Gastrocnemius medialis (tissue), 4 donors: ENCODE measurements at regions not wholly inside any gene's neighbourhood (a gene's known extent, or its start where the extent isn't known, plus 50 kb on each side); places are given as distances from the start of the nearest gene placed in this dataset.
"Not testable (repeated sequence)": the region's sequence is repeated elsewhere in the genome, so short reads cannot be mapped to it uniquely, and the experiment has no call there.

Experiments
- ATAC-seq, 2 donors: fragments of 150-250 bp; one replicate each; pipeline ENCODE4 v1.9.1; 2016
- DNase-seq, 2 donors: peaks; one replicate each; pipeline ENCODE4 v3.0.0-alpha.2; 2019
- H3K27ac ChIP-seq, 4 donors: fragments of 200-600 bp; sonication (generic); 1 replicate in 1 of 4; 2 replicates in 3 of 4; pipeline ENCODE4 v1.5.1; 2016 to 2018; ENCODE audit warnings: mild to moderate bottlenecking in 2 of 4, moderate library complexity in 1 of 4
- H3K27me3 ChIP-seq, 3 donors: fragments of 200-600 bp; sonication (generic) in 2 of 3; 1 replicate in 1 of 3; 2 replicates in 2 of 3; pipeline versions ENCODE4 v1.5.1 to v1.6.0; 2016 to 2019; ENCODE audit warnings: mild to moderate bottlenecking in 1 of 3, moderate library complexity in 1 of 3
- H3K36me3 ChIP-seq, 2 donors: fragments of 200-600 bp; sonication (generic) in 1 of 2; one replicate each; pipeline ENCODE4 v1.5.1; 2017 to 2018
- H3K4me1 ChIP-seq, 2 donors: fragments of 200-600 bp; sonication (generic) in 1 of 2; one replicate each; pipeline ENCODE4 v1.5.1; 2016 to 2017; ENCODE audit warnings: mild to moderate bottlenecking in 2 of 2
- H3K4me3 ChIP-seq, 4 donors: fragments of 200-600 bp; sonication (generic) in 3 of 4; 1 replicate in 1 of 4; 2 replicates in 3 of 4; pipeline ENCODE4 v1.5.1; 2016 to 2019; ENCODE audit warnings: mild to moderate bottlenecking in 2 of 4
- H3K9me3 ChIP-seq, 3 donors: fragments of 200-600 bp; sonication (generic) in 2 of 3; 1 replicate in 1 of 3; 2 replicates in 2 of 3; pipeline ENCODE4 v1.5.1; 2016 to 2019
- CTCF ChIP-seq, 5 experiments: fragments of 450-650 bp in 3 of 5; fragments of 200-600 bp in 2 of 5; sonication (generic) in 2 of 5; IDR thresholded peaks in 4 of 5; conservative IDR thresholded peaks in 1 of 5; 1 replicate in 4 of 5; 2 replicates in 1 of 5; pipeline ENCODE4 v1.5.1; 2016 to 2019; ENCODE audit warnings: antibody characterized with exemption in 5 of 5, mild to moderate bottlenecking in 3 of 5, moderate library complexity in 3 of 5
- POLR2A ChIP-seq, 2 donors: fragments of 450-650 bp; IDR thresholded peaks; one replicate each; pipeline ENCODE4 v1.6.1; 2017; ENCODE audit warnings: antibody characterized with exemption in 2 of 2, mild to moderate bottlenecking in 2 of 2, moderate library complexity in 2 of 2
- in situ Hi-C, 4 donors: fragments of 200-750 bp; cut with MboI; loops; one replicate each; pipeline versions ENCODE4 v1.15.0 to v1.8.0; 2017; ENCODE audit warnings: low sequenced_read_pairs in 4 of 4
- intact Hi-C: fragments of 100-400 bp; cut with DNase I; formaldehyde crosslinking; loops from one replicate; pipeline ENCODE4 v1.15.1; 2023; ENCODE audit warnings: low total_unique reads

- Histone ChIP-seq H3K27ac (no peak overlapping the region), H3K9me3 (no peaks in the 10 kb centered on the region), H3K36me3 (no peaks in the 10 kb centered on the region), H3K4me1 (no peaks in the 10 kb centered on the region), H3K4me3 (no peak overlapping the region), H3K27me3 (no peaks in the 10 kb centered on the region)
- ATAC-seq (no peak), DNase-seq (no peak)
- intact Hi-C loops (no loop called here), in situ Hi-C loops (no loop called here)
- TF ChIP-seq POLR2A (IDR thresholded peaks at IDR 0.05) (no peak), CTCF (IDR thresholded peaks at IDR 0.05 in 4 of 5, conservative IDR thresholded peaks at IDR 0.05 in 1 of 5) (no peak)
Measured at GRCh38 chr13:34179927-34180326, 362.0 kb downstream of the RFC3 start.

GRCh38 chr13:34181256-34181655 lies 363.3 kb downstream of the RFC3 start:
- H3K4me1 ChIP-seq, H3K27ac ChIP-seq, ATAC-seq, H3K4me3 ChIP-seq, intact Hi-C loops, H3K36me3 ChIP-seq, H3K9me3 ChIP-seq, in situ Hi-C loops, H3K27me3 ChIP-seq, DNase-seq: not testable (repeated sequence)

GRCh38 chr13:34189946-34190345 lies 372.0 kb downstream of the RFC3 start:
- H3K36me3 ChIP-seq, result no peaks in the 10 kb centered on the region
- TF ChIP-seq POLR2A (IDR thresholded peaks at IDR 0.05) (no peak), CTCF (IDR thresholded peaks at IDR 0.05 in 4 of 5, conservative IDR thresholded peaks at IDR 0.05 in 1 of 5) (no peak)
- H3K4me3 ChIP-seq, result no peak overlapping the region
- no peak for ATAC-seq
- no peaks in the 10 kb centered on the region for H3K27me3 ChIP-seq
- no peak overlapping the region for H3K27ac ChIP-seq
- in situ Hi-C loops (no loop called here), intact Hi-C loops (no loop called here)
- H3K4me1 ChIP-seq, result no peaks in the 10 kb centered on the region
- DNase-seq, result no peak
- no peaks in the 10 kb centered on the region for H3K9me3 ChIP-seq

GRCh38 chr13:34201050-34201913 lies 383.3 kb downstream of the RFC3 start:
- no peak for ATAC-seq
- in situ Hi-C loops, result no loop called here
- DNase-seq, result no peak

GRCh38 chr13:34207334-34207733 lies 389.4 kb downstream of the RFC3 start:
- no peak for DNase-seq
- Histone ChIP-seq H3K27ac (no peak overlapping the region), H3K9me3 (no peaks in the 10 kb centered on the region), H3K27me3 (no peaks in the 10 kb centered on the region), H3K4me1 (no peaks in the 10 kb centered on the region), H3K36me3 (no peaks in the 10 kb centered on the region), H3K4me3 (no peak overlapping the region)
- intact Hi-C loops, result no loop called here
- in situ Hi-C loops, result no loop called here
- TF ChIP-seq CTCF (IDR thresholded peaks at IDR 0.05 in 4 of 5, conservative IDR thresholded peaks at IDR 0.05 in 1 of 5), result no peak
- TF ChIP-seq POLR2A (IDR thresholded peaks at IDR 0.05), result no peak
- ATAC-seq, result no peak

More at GRCh38 chr13:34201050-34201913, 383.3 kb downstream of the RFC3 start:
- Histone ChIP-seq H3K9me3 (no peaks in the 10 kb centered on the region), H3K4me1 (no peaks in the 10 kb centered on the region), H3K36me3 (no peaks in the 10 kb centered on the region), H3K27me3 (no peaks in the 10 kb centered on the region), H3K27ac (no peak overlapping the region), H3K4me3 (no peak overlapping the region)
- no peak for TF ChIP-seq POLR2A (IDR thresholded peaks at IDR 0.05)
- TF ChIP-seq CTCF (IDR thresholded peaks at IDR 0.05 in 4 of 5, conservative IDR thresholded peaks at IDR 0.05 in 1 of 5), result no peak
- intact Hi-C loops, result no loop called here
